RKO (cell line): ENCODE measurements at regions not wholly inside any gene's neighbourhood (a gene's known extent, or its start where the extent isn't known, plus 50 kb on each side); places are given as distances from the start of the nearest gene placed in this dataset.
"Not testable (repeated sequence)": the region's sequence is repeated elsewhere in the genome, so short reads cannot be mapped to it uniquely, and the experiment has no call there.

Source experiments
- DNase-seq: peaks from one replicate; pipeline ENCODE4 v3.0.0-alpha.2; 2016; ENCODE audit warnings: low spot score

DNA sequence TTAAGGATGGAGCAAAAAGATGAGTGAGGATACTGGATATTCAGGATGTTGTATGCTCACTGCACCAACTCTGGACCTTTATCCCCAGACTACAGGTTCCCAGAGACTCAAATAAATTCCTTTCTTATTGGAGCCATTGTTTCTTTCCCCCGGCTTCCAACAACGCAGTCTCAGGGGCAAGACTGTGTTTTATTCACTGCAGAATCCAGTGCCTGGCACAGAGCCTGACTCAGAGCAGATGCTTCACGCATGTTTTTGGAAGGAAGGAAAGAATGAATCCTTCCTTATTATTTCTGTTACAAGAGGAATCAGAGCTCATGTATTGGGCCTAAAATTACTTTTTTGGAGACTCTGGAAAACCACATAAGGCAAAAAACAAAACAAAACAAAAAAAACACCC is 96.0 kb upstream of the VGLL4 start:
- no peak for DNase-seq

DNA sequence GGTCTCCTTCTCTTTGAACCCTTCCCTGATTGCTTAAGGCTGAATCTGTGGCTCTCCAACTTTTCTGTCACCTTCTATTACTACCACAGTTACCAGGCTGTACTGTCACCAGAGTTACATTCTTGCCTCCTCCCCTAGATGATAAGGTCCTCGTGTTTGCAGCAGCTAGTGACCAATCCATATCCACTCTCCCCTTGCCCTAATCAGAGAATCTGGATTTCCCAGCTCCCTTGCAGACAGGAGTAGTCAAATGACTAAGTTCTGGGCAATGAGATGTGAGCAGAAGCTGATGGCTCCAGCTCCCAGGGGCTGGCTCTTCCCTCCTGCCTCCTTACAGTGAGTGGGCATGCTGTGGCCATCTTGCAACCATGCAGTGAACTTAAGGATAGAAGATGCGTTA is 95.4 kb upstream of the VGLL4 start:
- DNase-seq: no peak

DNA sequence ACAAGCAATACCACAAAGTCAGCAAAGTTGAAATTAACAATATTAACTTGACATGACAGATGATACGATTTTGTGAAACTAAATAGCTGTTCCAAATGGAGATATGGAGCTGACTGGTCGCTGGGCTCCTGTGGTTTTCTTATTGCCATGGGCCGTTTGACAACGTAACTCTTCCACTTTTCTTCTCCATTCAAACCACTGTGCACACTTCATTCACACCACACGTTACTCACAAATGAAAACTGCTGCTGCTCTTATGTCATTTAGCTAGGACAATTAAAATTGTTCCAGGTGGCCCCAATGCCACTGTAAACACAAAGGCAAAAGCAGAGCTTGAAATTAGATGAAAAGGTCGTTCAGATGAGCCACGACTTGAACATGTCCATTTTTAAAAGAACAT is 94.0 kb upstream of the VGLL4 start:
- DNase-seq: no peak

DNA sequence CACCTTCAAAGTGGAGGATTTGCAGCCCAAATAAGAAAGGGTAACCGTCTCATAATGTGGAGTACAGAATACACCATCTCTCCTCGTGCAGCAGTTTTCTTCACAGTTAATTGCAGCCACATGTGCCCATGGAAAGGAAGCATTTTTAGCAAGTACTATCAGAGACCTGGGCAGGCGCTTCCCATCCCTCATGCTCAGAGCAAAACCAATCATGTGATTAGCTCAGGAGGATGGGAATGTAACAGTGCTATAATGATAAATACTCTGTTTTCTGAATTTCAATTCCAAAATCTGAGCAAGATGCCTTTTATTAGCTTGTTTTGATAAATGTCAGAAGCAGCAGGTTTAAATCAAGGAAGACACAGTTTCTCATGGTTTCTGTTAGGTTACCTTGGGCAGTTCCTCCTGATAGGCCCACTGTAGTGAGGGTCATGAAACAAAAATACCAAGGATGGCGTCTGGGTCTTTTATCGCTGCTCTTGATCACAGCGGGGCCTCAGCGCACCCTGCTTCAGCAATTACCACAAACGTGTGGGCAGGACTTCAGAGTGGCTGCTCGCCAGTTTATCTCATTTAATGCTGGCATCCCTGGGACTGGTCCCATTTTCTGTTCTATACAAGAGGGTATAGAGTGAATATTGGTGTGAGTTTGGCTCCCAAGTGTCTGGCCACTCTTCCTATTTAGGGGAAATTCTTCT is 92.6 kb upstream of the VGLL4 start:
- DNase-seq: no peak

DNA sequence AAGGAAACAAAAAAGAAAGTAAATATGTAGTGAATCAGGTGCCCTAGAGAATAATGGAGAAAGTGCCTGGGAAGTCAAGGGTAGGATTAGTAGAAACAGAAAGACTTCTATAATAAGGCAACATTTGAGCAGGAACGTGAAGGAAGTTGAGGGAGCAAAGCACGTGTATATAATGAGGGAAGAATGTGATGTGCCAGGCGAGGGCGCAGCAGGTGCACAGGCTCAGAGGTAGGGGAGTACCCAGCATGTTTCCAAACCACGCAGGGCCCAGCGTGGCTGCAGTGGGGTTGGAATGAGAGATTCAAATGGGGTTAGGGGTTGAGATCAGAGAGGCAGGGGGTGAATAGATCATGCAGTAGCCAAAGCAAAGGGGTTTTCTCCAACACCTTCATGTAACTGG is 91.9 kb upstream of the VGLL4 start:
- DNase-seq: no peak

DNA sequence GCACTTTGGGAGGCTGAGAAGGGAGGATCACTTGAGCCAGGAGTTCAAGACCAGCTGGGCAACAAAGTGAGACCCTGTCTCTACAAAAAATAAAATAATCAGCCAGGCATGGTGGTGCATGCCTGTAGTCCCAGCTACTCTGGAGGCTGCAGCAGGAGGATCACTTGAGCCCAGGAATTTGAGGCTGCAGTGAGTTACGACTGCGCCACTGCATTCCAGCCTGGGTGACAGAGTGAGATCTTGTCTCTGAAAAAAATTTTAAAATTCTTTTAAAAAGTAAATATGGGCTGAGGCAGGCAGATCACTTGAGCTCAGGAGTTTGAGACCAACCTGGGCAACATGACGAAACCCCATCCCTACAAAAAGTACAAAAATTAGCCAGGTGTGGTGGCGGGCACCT is 91.4 kb upstream of the VGLL4 start:
- not testable (repeated sequence) for DNase-seq

DNA sequence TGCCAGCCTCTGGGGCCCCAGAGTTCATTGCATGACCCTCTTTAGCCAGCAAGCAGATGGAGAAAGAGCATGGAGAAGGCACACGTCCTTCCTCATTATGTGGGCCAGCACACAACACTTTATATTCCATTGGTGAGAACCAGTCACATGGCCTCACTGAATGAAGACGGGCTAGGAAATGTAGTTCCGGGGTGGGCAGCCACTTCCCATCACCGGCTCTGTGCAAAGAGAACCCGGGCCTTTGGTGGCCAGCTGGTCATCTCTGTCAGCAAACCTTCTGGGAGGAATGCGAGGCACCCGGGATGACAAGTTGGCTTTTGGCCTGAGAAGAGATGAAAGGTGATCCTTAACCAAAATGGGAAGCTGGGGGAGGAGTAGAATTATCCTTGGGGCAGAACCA is 90.2 kb upstream of the VGLL4 start:
- no peak for DNase-seq

DNA sequence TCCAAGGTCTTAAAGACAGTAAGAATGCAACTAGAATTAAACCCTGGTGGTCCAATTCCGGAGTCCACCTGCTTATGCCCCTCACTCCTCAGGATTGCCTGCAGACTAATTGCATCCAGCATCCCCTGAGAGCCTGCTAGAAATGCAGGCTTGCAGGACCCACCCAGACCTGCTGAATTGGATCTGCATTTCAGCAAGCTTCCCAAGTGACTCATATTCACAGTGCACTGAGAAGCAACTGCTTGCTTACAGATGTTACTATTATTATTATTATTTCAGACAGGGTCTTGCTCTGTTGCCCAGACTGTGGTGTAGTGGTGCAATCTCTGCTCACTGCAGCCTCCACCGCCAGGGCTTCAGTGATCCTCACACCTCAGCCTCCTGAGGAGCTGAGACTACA is 83.5 kb upstream of the VGLL4 start:
- DNase-seq: no peak

DNA sequence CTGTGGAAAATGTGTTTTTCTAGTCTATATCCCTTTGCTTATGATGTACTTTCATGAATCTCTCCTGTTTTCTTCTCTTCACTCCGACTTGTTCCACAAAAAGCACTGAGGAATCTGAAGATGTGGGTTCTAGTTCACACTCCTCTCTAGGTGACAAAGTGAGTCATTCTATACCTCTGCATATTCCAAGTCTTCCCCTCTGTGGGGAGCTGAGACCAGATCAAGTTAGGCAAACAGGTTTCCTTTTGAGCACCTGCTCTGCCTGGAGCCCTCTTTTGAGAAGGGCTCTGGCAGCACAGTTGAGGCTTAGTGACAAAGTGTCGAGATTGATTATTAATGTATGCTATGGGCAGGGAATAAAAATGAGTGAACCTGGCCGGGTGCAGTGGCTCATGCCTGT is 82.4 kb upstream of the VGLL4 start:
- no peak for DNase-seq

DNA sequence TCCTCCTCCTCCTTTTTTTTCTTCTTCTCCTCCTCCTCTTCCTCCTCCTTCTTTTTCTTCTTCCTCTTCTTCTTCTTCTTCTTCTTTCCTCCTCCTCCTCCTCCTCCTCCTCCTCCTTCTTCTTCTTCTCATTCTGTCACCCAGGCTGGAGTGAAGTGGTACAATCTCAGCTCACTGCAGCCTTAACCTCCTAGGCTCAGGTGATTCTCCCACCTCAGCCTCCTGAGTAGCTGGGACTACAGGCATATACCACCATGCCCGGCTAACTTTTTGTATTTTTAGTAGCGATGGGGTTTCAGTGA is 81.6 kb upstream of the VGLL4 start:
- DNase-seq: not testable (repeated sequence)

DNA sequence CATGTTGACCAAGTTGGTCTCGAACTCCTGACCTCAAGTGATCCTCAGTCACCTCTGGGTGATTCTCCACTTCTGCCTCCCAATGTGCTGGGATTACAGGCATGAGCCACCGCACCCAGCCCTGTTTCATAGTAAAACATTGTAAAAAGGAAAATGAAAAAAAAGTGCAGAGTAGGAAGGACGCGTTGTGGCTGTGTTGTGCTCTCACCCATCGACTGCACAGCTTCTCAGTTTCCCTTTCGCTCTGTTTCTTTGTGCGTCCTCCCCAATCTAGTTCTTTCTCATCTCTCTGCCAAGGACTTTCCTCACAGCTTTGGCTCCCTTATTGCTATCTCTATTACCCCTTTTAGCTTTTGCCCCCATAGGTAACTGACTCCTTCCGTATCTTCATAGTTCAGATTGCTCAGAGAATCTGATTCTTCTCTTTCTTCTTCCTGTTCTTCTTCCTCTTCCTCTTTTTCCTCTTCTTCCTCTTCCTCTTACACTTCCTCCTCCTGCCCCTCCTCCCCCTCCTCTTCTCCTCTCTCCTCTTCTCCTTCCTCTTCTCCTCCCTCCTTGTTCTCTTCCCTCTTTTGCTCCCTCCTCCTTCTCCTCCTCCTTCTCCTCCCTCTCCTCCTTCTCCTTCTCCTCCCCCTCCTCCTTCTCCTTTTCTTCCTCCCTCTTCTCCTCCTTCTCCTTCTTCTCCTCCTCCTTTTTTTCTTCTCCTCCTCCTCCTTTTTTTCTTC is 81.1 kb upstream of the VGLL4 start:
- DNase-seq: no peak

DNA sequence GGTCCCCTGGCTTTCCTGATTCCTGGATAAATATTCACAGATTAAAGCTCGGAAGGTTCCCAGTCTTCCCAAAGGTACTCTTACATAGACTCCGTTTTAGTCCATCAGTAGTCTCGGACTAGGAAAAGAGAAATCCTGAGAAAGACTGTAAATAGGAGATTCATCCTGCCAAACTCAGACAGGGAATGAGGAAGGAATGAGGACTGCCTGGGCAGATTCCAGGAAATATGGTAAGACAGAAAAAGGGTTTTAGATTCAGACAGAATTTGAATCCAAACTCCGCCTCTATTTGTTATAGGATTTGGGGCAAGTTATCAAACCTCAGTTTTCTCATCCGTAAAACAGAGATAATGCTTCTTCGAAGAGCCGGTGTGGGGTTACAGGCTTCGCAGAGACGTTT is 77.8 kb upstream of the VGLL4 start:
- no peak for DNase-seq

DNA sequence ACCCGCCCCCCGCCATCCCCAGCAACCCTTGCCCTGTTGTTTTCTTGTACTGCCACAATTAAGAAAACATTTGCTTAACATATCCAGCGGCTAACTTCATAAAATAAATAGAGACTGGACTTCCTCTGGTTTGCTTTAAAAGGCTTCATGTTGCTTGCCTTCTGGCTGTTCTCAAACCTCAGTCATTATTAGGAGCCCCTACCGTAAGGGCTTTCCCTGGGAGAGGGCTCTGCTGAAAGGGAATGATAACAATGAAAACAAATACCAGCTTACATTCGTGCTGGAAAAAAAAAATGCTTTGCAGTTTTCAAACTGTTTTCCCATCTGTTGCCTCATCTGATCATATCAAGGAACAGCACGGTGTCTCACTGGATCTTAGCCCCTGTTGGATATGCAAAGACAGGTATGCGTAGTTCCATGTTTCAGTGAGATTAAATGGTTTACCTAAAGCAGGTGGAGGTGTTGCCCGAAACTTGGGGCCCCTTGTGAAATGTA is 77.2 kb upstream of the VGLL4 start:
- no peak for DNase-seq

DNA sequence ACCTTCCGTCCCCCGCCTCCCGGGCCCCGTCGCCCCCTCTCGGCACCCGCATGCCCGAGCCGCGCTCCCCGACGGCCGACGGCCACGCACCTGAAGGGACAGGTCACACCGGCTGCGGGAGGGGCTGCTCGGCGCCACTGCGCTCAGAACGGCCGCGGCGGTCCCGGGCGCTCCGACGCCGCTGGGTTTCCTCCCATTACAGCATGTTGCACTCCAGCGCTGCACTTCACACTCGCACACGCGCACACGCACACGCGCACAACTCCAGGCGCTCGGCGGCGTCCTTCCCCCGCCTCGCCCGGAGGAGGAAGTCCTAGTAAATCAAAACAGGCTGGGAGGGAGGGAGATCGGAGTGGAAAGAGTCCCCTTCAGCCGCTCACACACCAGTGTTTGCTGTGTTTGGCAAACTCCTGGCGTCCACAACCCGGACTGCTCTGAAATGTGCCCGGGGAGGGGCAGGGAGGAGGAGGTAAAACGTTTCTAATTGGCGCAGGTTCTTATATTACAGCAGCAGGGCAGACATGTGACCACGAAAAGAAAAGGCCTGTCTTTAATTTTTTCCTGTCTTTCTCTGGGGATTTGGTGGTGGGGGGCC is 76.7 kb upstream of the VGLL4 start:
- peak; percentile 72 for DNase-seq

DNA sequence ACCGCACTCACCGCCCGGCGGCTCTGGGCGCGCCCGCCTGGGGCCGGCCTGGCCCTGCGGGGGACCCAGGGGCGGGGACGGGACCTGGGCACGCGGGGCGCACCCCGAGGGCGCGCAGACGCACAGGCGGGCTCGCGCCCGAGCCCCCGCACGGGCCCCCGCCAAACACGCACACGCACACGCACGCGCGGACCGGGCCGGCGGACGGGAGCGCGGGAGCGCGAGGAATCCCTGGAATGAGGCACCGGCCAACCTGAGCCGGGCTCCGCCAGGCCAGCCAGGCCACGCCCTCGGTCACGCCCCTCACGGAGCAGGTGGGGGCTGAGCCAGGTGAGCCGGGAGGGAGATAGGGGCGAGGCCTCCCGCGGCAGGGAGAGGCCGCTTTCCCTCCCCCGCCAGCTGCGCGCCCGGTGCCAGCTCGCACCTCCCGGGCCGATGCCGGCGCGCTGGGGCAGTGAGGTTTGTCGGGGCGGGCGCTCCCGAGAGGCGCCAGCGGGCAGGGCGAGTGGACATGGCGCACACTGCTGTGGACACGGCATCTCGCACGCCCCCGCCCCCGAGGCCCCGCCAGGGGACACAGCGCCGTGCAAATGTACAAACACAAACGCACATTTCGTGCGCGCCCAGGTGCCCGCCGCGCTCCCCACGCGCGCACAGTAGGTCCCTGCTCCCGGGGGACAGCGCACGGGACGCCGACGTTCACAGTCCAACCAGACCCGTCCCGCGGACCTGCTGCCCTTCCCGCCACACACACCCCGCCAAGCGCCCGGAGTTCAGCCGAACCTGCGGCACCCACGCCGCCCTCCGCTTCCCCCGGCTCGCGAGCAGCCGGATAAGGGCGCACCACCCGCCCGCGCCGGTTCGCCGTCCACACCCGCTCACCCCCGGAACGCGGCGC is 75.9 kb upstream of the VGLL4 start:
- DNase-seq: peak; percentile 68

DNA sequence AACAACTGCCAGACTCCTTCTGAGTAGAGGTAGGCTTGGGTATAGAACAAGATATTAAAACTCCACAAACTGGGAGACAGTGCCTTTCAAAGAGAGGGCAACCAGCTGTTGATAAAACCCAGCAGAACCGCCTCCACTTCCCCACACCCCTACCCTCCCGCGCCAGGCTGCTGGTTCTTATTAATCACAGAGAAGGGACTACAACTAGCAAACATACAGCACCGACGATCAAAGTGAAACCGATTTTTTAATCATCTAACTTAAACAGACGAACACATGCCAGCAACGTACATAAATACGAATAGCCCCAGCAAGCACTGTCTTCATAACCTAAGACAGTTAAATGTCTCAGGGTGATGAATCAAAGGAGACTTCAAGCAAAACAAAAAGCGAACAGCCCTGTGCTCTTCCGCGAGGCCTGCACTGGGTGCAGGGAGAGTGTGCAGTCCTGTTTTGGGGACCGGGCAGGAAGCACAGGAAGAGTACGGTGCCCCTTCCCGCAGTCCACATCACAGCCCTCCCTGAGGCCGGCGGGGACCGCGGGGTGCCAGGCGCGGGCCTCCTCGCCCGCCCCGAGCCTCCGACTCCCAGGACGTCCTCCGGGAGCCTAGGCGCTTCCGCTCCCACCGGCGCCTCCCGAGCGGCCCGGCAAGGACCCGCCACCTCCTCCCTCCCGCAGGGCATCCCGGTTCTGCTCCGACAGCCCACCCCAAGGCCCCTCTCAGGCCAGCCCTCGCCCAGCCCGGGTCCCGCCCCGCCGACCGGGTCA is 75.1 kb upstream of the VGLL4 start:
- DNase-seq: peak; percentile 68

DNA sequence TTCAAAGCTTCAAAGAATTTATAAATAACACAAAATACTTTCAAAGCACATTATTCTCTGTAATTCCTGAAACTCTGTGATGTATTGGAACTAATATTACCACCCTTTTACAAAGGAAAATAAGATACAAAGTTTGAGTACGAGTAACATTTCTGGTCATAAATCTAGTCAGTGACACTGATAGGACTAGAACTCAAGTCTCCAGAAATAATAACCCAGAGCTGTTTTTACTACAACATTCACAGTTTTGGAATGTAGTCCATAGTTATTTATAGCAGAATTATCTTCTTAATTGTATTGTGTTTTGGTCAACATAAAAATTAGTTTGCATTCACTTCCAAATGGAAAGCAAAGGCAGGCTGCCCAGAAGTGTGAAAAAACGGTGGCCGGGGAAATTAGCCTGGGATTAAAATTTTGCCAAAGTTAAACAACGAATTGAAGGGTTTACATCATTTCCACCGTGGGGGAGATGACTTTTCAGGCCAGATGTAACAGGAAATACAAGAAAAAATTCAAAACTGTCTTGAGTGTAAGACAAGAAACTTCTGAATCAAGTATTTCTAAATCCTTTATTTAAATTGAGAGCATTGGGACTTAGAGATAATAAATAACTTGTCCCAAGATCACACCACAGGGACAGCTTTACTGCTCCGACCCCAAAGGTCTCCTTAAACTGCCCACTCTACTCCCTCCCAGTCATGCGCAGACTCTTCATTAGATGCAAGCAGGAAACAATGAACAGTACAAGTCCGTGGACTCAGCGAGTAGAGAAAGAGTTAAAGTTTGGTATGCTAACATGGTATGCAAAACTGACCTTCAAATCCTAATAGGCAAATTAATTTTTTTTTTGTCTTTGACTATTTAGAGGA is 74.3 kb upstream of the VGLL4 start:
- peak; percentile 69 for DNase-seq

DNA sequence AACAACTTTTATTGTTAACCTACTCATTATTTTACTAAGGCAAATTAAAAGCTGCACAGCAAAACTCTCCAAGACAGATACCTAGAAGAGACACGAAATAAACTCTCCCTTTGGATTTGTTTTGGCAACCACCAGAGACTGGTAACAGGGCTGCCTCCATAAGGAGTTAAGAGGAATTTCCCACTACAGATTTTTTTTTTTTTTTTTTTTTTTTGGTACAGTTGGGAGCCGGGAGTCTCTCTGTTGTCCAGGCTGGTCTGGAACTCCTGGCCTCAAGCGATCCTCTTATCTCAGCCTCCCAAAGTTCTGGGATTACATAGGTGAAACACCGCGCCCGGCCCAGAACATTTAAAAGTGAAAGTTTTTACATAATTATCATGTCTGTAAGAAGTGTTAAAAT is 73.6 kb upstream of the VGLL4 start:
- DNase-seq: peak; percentile 19

DNA sequence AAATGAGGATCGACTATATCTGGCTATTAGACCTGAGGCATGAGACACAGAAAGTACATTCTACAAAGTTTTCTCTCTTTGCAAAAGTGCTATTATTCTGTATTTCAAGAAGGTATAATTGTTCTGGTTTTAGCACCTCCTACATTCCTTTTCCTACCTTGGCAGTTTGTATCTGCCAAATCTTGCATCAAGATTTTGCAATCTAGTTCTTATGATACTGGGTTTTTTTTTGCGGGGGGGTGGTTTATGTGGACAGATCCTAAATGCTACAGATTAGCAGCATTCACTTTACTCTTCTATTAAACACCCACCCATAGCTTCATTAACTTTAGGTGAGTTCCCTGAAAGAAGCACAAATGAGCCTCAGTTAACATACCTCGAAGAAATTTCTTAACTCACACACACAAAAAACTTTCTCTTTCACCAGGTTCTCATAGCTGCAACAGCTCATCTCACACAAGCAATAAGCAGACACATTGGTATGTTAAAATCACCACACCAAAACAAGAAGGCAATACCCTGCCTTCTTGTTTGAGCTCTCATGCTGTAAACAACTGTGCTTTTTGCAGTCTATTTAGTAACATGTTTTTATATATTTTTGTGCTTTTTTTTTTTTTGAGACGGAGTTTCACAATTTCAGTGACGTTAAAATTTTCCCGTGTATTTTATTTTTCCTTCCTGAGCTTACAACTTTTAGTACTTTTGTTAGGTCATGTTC is 73.0 kb upstream of the VGLL4 start:
- no peak for DNase-seq

DNA sequence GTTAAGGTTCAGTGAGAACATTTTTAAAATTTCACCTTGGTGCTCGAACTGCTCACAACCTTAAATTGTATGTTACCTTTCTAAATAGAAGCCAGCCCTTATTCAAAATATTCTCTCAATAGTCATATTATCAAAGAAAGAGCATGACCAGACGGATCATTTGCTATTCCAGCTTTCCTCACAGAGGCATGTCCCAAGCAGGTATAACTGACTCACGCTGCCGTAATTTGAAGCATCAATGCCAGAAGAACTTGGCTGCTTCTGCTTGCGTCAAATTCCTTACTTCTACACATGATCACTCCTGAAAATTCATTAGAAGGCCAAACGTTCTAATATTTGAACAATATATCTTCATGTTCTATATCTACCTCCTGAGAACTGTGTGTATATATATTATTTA is 69.5 kb upstream of the VGLL4 start:
- no peak for DNase-seq
